ENCODE measurements at regions not wholly inside any gene's neighbourhood (a gene's known extent, or its start where the extent isn't known, plus 50 kb on each side); places are given as distances from the start of the nearest gene placed in this dataset.

DNA sequence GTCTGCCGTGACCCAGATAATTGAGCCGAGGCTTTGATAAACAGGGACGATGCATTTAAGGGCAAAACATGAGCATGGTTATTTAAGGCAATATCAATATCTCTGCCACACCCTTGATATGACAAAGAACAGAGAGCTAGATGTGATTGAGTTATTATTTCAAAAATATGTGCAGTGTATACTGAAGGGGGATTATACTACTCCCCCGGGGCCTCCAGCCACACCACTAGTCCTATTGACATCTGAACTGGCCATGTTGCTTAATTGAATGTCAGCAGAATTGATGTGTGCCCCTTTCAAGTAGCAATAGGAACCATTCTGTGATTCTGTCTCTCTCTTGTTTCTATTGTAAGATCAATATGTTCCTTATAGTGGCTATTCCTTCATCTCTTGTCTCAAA is 794.8 kb upstream of the SEL1L start:
- Histone ChIP-seq H4K20me1 (ENCODE audit: insufficient read depth) (no peaks in the 10 kb centered on the region), H3K9me2 (ENCODE audit: insufficient read depth, low read length) (no peaks in the 10 kb centered on the region), H3K36me3 (ENCODE audit: insufficient read depth, low read length) (no peaks in the 10 kb centered on the region), H3K9ac (ENCODE audit: low read length) (no peak overlapping the region), H3K27ac (ENCODE audit: low read length) (no peak overlapping the region), H3K9me3 (ENCODE audit: low read length) (no peaks in the 10 kb centered on the region), H3K4me2 (ENCODE audit: low read length) (no peak overlapping the region), H3K27me3 (ENCODE audit: insufficient read depth, low read depth, low read length) (no peaks in the 10 kb centered on the region), H3K79me2 (replicated peaks; ENCODE audit: insufficient read depth, low read length) (no peaks in the 10 kb centered on the region), H3F3A (ENCODE audit: insufficient read depth, low read length, poor library complexity, severe bottlenecking) (no peaks in the 10 kb centered on the region), H2AFZ (ENCODE audit: low read depth, low read length) (no peak overlapping the region), H3K4me3 (ENCODE audit: low read length) (no peak overlapping the region)
- TF ChIP-seq POLR2AphosphoS5 (IDR thresholded peaks at IDR 0.05) (no peak), EP300 (conservative IDR thresholded peaks at IDR 0.05; ENCODE audit: poor library complexity, severe bottlenecking) (no peak), EZH2 (IDR thresholded peaks at IDR 0.05; ENCODE audit: borderline replicate concordance, insufficient read depth, low read length, poor library complexity, severe bottlenecking) (no peak), SMC3 (conservative IDR thresholded peaks at IDR 0.05; ENCODE audit: poor library complexity) (no peak), MXI1 (conservative IDR thresholded peaks at IDR 0.05; ENCODE audit: poor library complexity, severe bottlenecking) (no peak), RAD21 (conservative IDR thresholded peaks at IDR 0.05) (no peak), TAF1 (IDR thresholded peaks at IDR 0.05; ENCODE audit: low read depth) (no peak)
- TF ChIP-seq, protein P1, sequence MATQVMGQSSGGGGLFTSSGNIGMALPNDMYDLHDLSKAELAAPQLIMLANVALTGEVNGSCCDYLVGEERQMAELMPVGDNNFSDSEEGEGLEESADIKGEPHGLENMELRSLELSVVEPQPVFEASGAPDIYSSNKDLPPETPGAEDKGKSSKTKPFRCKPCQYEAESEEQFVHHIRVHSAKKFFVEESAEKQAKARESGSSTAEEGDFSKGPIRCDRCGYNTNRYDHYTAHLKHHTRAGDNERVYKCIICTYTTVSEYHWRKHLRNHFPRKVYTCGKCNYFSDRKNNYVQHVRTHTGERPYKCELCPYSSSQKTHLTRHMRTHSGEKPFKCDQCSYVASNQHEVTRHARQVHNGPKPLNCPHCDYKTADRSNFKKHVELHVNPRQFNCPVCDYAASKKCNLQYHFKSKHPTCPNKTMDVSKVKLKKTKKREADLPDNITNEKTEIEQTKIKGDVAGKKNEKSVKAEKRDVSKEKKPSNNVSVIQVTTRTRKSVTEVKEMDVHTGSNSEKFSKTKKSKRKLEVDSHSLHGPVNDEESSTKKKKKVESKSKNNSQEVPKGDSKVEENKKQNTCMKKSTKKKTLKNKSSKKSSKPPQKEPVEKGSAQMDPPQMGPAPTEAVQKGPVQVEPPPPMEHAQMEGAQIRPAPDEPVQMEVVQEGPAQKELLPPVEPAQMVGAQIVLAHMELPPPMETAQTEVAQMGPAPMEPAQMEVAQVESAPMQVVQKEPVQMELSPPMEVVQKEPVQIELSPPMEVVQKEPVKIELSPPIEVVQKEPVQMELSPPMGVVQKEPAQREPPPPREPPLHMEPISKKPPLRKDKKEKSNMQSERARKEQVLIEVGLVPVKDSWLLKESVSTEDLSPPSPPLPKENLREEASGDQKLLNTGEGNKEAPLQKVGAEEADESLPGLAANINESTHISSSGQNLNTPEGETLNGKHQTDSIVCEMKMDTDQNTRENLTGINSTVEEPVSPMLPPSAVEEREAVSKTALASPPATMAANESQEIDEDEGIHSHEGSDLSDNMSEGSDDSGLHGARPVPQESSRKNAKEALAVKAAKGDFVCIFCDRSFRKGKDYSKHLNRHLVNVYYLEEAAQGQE (IDR thresholded peaks at IDR 0.05; ENCODE audit: borderline replicate concordance) = no peak
- TF ChIP-seq, protein P2, sequence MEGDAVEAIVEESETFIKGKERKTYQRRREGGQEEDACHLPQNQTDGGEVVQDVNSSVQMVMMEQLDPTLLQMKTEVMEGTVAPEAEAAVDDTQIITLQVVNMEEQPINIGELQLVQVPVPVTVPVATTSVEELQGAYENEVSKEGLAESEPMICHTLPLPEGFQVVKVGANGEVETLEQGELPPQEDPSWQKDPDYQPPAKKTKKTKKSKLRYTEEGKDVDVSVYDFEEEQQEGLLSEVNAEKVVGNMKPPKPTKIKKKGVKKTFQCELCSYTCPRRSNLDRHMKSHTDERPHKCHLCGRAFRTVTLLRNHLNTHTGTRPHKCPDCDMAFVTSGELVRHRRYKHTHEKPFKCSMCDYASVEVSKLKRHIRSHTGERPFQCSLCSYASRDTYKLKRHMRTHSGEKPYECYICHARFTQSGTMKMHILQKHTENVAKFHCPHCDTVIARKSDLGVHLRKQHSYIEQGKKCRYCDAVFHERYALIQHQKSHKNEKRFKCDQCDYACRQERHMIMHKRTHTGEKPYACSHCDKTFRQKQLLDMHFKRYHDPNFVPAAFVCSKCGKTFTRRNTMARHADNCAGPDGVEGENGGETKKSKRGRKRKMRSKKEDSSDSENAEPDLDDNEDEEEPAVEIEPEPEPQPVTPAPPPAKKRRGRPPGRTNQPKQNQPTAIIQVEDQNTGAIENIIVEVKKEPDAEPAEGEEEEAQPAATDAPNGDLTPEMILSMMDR (IDR thresholded peaks at IDR 0.05; ENCODE audit: poor library complexity, severe bottlenecking) = no peak

DNA sequence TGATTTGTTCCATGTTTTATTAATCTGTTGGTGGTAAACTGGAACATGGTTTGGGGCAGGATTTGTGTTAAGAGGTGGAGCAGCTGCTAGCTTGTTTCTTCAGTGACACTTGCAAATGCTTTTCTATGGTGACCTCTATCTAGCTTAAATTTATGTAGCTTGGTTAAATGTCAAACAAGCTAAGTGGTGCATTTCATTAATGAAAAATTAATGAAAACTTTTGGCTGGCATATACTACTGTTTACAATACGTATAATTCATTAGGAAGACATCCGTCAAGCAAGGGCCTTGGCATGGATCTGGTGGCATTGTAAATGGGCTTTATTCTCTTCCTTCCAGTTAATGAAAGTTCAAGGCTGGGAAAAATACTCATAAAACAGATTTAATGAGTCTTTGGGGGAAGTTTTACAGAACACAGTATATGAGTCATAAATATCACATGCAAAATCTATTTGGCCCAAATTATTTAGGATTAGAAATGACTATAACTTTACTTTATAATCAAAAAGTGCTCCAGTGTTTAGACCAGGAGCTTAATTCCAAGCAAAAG is 807.7 kb upstream of the SEL1L start:
- Histone ChIP-seq H3K9ac (ENCODE audit: low read length) (no peak overlapping the region), H4K20me1 (ENCODE audit: insufficient read depth) (no peaks in the 10 kb centered on the region), H3K4me3 (ENCODE audit: low read length) (no peak overlapping the region), H3K4me2 (ENCODE audit: low read length) (no peak overlapping the region), H2AFZ (ENCODE audit: low read depth, low read length) (no peak overlapping the region), H3K27ac (ENCODE audit: low read length) (no peak overlapping the region), H3K9me3 (ENCODE audit: low read length) (no peaks in the 10 kb centered on the region), H3K36me3 (ENCODE audit: insufficient read depth, low read length) (no peaks in the 10 kb centered on the region), H3K79me2 (replicated peaks; ENCODE audit: insufficient read depth, low read length) (no peaks in the 10 kb centered on the region), H3F3A (ENCODE audit: insufficient read depth, low read length, poor library complexity, severe bottlenecking) (no peaks in the 10 kb centered on the region), H3K27me3 (ENCODE audit: insufficient read depth, low read depth, low read length) (no peaks in the 10 kb centered on the region), H3K9me2 (ENCODE audit: insufficient read depth, low read length) (no peaks in the 10 kb centered on the region)
- TF ChIP-seq SMC3 (conservative IDR thresholded peaks at IDR 0.05; ENCODE audit: poor library complexity) (no peak), RAD21 (conservative IDR thresholded peaks at IDR 0.05) (no peak), TAF1 (IDR thresholded peaks at IDR 0.05; ENCODE audit: low read depth) (no peak), EZH2 (IDR thresholded peaks at IDR 0.05; ENCODE audit: borderline replicate concordance, insufficient read depth, low read length, poor library complexity, severe bottlenecking) (no peak), MXI1 (conservative IDR thresholded peaks at IDR 0.05; ENCODE audit: poor library complexity, severe bottlenecking) (no peak), POLR2AphosphoS5 (IDR thresholded peaks at IDR 0.05) (no peak), EP300 (conservative IDR thresholded peaks at IDR 0.05; ENCODE audit: poor library complexity, severe bottlenecking) (no peak)
- TF ChIP-seq, protein P1 (IDR thresholded peaks at IDR 0.05; ENCODE audit: borderline replicate concordance) = no peak
- TF ChIP-seq, protein P2 (IDR thresholded peaks at IDR 0.05; ENCODE audit: poor library complexity, severe bottlenecking) = no peak
